Body of pancreas (tissue), 4 donors: ENCODE measurements at regions not wholly inside any gene's neighbourhood (a gene's known extent, or its start where the extent isn't known, plus 50 kb on each side); places are given as distances from the start of the nearest gene placed in this dataset.
A peak's percentile ranks its signal among the peaks of the same experiment; 100 is the strongest.

ENCODE experiments used
- ATAC-seq: fragments of 150-250 bp; one replicate; pipeline ENCODE4 v1.9.1; 2016
- DNase-seq, 4 donors: peaks; one replicate each; pipeline ENCODE4 v3.0.0-alpha.2; 2019
- H3K27ac ChIP-seq, 4 donors: fragments of 200-600 bp; sonication (generic); 1 replicate in 3 of 4; 2 replicates in 1 of 4; pipeline versions ENCODE4 v1.5.1 to v1.6.1; 2016 to 2019; ENCODE audit warnings: mild to moderate bottlenecking in 1 of 4, mixed read lengths in 1 of 4, moderate library complexity in 1 of 4
- H3K27me3 ChIP-seq, 2 donors: fragments of 200-600 bp; sonication (generic); one replicate each; pipeline ENCODE4 v1.6.0; 2016; ENCODE audit warnings: mild to moderate bottlenecking in 1 of 2
- H3K36me3 ChIP-seq, 2 donors: fragments of 200-600 bp; sonication (generic); replicated peaks in 1 of 2; 2 replicates each; pipeline ENCODE4 v1.5.1; 2016; ENCODE audit warnings: low read depth in 2 of 2; ENCODE audit not compliant: insufficient read depth in 1 of 2
- H3K4me1 ChIP-seq: fragments of 200-600 bp; sonication (generic); one replicate; pipeline ENCODE4 v1.6.0; 2016
- H3K4me3 ChIP-seq, 2 donors: fragments of 200-600 bp; sonication (generic); 1 replicate in 1 of 2; 2 replicates in 1 of 2; pipeline ENCODE4 v1.5.1; 2016 to 2019
- H3K9me3 ChIP-seq, 3 donors: fragments of 200-600 bp; sonication (generic); 1 replicate in 2 of 3; 2 replicates in 1 of 3; pipeline ENCODE4 v1.5.1; 2016
- POLR2A ChIP-seq, 3 donors: fragments of 450-650 bp; IDR thresholded peaks; one replicate each; pipeline ENCODE4 v1.6.1; 2016; ENCODE audit warnings: antibody characterized with exemption in 3 of 3, mild to moderate bottlenecking in 2 of 3
- WGBS, 2 donors: methylation state at CpG; one replicate each; pipeline ENCODE4 v1.1.5; 2017; 5-methylcytosine and 5-hydroxymethylcytosine counted together
- intact Hi-C: fragments of 100-400 bp; cut with DNase I; formaldehyde crosslinking; loops from one replicate; pipeline ENCODE4 v1.15.1; 2023
- TF ChIP-seq, protein P1 (sequence below), 7 experiments: fragments of 450-650 bp in 4 of 7; fragments of 200-600 bp in 3 of 7; sonication (generic) in 3 of 7; IDR thresholded peaks; one replicate each; pipeline ENCODE4 v1.5.1; 2016 to 2019; ENCODE audit warnings: antibody characterized with exemption in 7 of 7

GRCh38 chr17:77409282-77410161 lies 268.8 kb downstream of the SEC14L1 start:
- H3K27me3 ChIP-seq: no peaks in the 10 kb centered on the region
- H3K36me3 ChIP-seq: no peaks in the 10 kb centered on the region
- ATAC-seq (peak; percentile 86), DNase-seq (peak in 3 of 4 donors; percentile 50 to 74 (median 61))
- TF ChIP-seq POLR2A (IDR thresholded peaks at IDR 0.05): no peak
- TF ChIP-seq, protein P1, sequence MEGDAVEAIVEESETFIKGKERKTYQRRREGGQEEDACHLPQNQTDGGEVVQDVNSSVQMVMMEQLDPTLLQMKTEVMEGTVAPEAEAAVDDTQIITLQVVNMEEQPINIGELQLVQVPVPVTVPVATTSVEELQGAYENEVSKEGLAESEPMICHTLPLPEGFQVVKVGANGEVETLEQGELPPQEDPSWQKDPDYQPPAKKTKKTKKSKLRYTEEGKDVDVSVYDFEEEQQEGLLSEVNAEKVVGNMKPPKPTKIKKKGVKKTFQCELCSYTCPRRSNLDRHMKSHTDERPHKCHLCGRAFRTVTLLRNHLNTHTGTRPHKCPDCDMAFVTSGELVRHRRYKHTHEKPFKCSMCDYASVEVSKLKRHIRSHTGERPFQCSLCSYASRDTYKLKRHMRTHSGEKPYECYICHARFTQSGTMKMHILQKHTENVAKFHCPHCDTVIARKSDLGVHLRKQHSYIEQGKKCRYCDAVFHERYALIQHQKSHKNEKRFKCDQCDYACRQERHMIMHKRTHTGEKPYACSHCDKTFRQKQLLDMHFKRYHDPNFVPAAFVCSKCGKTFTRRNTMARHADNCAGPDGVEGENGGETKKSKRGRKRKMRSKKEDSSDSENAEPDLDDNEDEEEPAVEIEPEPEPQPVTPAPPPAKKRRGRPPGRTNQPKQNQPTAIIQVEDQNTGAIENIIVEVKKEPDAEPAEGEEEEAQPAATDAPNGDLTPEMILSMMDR (IDR thresholded peaks at IDR 0.05): no peak
- 19 to 65% methylated on average over 15 to 30 of the region's 34 CpGs for WGBS, 2 donors
- no peaks in the 10 kb centered on the region for H3K9me3 ChIP-seq
- peak overlapping the region in 3 of 4 donors; percentile 3 to 69 (median 46) for H3K27ac ChIP-seq
- H3K4me3 ChIP-seq: no peak overlapping the region
- H3K4me1 ChIP-seq: peaks cover 26% of the 10 kb centered on the region
- intact Hi-C loops: no loop called here

GRCh38 chr17:77410470-77410869 lies 269.7 kb downstream of the SEC14L1 start:
- TF ChIP-seq, protein P1 (IDR thresholded peaks at IDR 0.05): no peak
- no peak for TF ChIP-seq POLR2A (IDR thresholded peaks at IDR 0.05)
- WGBS, 2 donors: 87 to 97% methylated on average over 12 to 13 of the region's 13 CpGs
- H3K4me1 ChIP-seq: peaks cover 26% of the 10 kb centered on the region

GRCh38 chr17:77414811-77415400 lies 274.1 kb downstream of the SEC14L1 start:
- H3K27ac ChIP-seq: no peak overlapping the region
- peaks cover 2% of the 10 kb centered on the region for H3K4me1 ChIP-seq
- intact Hi-C loops: no loop called here
- no peaks in the 10 kb centered on the region for H3K27me3 ChIP-seq
- H3K9me3 ChIP-seq: no peaks in the 10 kb centered on the region
- no peak overlapping the region for H3K4me3 ChIP-seq
- WGBS, 2 donors: 89 to 93% methylated on average over 14 to 15 of the region's 15 CpGs
- TF ChIP-seq, protein P1 (IDR thresholded peaks at IDR 0.05): no peak
- TF ChIP-seq POLR2A (IDR thresholded peaks at IDR 0.05): no peak
- H3K36me3 ChIP-seq: no peaks in the 10 kb centered on the region
- DNase-seq (no peak), ATAC-seq (no peak)

More at GRCh38 chr17:77410470-77410869, 269.7 kb downstream of the SEC14L1 start:
- no peaks in the 10 kb centered on the region for H3K27me3 ChIP-seq
- intact Hi-C loops: no loop called here
- no peak for ATAC-seq
- H3K27ac ChIP-seq: no peak overlapping the region
- no peaks in the 10 kb centered on the region for H3K36me3 ChIP-seq
- H3K4me3 ChIP-seq: no peak overlapping the region
- DNase-seq: no peak
- no peaks in the 10 kb centered on the region for H3K9me3 ChIP-seq

GRCh38 chr17:77416105-77416713 lies 275.4 kb downstream of the SEC14L1 start:
- ATAC-seq (no peak), DNase-seq (no peak)
- H3K4me1 ChIP-seq: peaks cover 13% of the 10 kb centered on the region
- WGBS, 2 donors: 65 to 71% methylated on average over 9 to 17 of the region's 17 CpGs
- H3K27ac ChIP-seq: no peak overlapping the region
- no peaks in the 10 kb centered on the region for H3K36me3 ChIP-seq
- intact Hi-C loops: no loop called here
- H3K27me3 ChIP-seq: no peaks in the 10 kb centered on the region
- no peaks in the 10 kb centered on the region for H3K9me3 ChIP-seq
- TF ChIP-seq, protein P1 (IDR thresholded peaks at IDR 0.05): no peak
- TF ChIP-seq POLR2A (IDR thresholded peaks at IDR 0.05): no peak
- H3K4me3 ChIP-seq: no peak overlapping the region
